PFSK-1 (cell line): ENCODE measurements at regions not wholly inside any gene's neighbourhood (a gene's known extent, or its start where the extent isn't known, plus 50 kb on each side); places are given as distances from the start of the nearest gene placed in this dataset.

Source experiments
- FOXP2 ChIP-seq: optimal IDR thresholded peaks from 2 replicates; pipeline ENCODE3; 2011; ENCODE audit warnings: borderline replicate concordance, control low read depth, inconsistent platforms; ENCODE audit not compliant: insufficient read depth; ENCODE audit errors: extremely low read length, extremely low read depth
- POLR2AphosphoS5 ChIP-seq: IDR thresholded peaks from 2 replicates; pipeline ENCODE4 v1.6.1; 2012; ENCODE audit warnings: low read depth, mild to moderate bottlenecking, control low read depth, low read length, moderate library complexity
- SIN3A ChIP-seq: IDR thresholded peaks from 2 replicates; pipeline ENCODE4 v1.6.1; 2012; ENCODE audit warnings: mild to moderate bottlenecking, low read length, moderate library complexity, borderline replicate concordance; ENCODE audit not compliant: insufficient read depth
- TAF1 ChIP-seq: IDR thresholded peaks from 2 replicates; pipeline ENCODE4 v1.6.1; 2012; ENCODE audit warnings: low read length, control low read depth, borderline replicate concordance; ENCODE audit not compliant: insufficient read depth
- TF ChIP-seq, protein P1 (sequence below), 2 experiments: IDR thresholded peaks; 2 replicates each; pipeline versions ENCODE4 v1.6.1 to v1.8.0; 2011 to 2012; ENCODE audit warnings: low read depth in 2 of 2, low read length in 2 of 2, control low read depth in 1 of 2, inconsistent platforms in 1 of 2, mild to moderate bottlenecking in 1 of 2, moderate library complexity in 1 of 2; ENCODE audit not compliant: insufficient read depth in 1 of 2

DNA sequence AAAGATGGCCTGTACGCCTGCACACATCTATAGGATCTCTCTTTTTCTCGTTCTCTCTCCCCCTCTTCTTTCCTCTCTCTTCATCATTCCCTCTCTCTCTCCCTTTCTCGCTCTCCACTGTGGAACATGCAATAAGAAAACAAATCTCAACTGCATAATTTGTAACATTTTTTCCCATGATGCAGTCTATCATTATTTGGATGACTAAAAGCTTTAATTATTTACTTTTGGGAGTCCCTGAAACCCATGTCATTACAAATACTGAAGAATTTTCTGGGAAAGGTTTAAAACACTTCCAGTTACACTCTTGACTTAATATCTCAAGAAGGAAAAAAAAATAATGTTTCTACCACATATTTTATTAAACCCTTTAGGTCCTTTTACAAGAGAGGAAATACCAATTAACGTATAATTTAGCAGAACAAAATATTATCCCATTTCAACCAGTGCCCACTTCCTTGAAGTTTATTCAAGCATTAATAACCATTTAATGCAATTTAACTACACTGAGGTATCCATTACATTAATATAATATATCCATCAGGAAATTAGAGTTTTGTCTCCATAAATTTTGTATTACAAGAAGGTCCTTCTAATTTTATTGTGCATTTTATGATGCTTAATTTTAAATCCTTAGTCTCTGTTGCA is 1615.2 kb upstream of the ACVR2A start:
- TF ChIP-seq POLR2AphosphoS5 (no peak), SIN3A (no peak), TAF1 (no peak), FOXP2 (no peak)
- TF ChIP-seq, protein P1, sequence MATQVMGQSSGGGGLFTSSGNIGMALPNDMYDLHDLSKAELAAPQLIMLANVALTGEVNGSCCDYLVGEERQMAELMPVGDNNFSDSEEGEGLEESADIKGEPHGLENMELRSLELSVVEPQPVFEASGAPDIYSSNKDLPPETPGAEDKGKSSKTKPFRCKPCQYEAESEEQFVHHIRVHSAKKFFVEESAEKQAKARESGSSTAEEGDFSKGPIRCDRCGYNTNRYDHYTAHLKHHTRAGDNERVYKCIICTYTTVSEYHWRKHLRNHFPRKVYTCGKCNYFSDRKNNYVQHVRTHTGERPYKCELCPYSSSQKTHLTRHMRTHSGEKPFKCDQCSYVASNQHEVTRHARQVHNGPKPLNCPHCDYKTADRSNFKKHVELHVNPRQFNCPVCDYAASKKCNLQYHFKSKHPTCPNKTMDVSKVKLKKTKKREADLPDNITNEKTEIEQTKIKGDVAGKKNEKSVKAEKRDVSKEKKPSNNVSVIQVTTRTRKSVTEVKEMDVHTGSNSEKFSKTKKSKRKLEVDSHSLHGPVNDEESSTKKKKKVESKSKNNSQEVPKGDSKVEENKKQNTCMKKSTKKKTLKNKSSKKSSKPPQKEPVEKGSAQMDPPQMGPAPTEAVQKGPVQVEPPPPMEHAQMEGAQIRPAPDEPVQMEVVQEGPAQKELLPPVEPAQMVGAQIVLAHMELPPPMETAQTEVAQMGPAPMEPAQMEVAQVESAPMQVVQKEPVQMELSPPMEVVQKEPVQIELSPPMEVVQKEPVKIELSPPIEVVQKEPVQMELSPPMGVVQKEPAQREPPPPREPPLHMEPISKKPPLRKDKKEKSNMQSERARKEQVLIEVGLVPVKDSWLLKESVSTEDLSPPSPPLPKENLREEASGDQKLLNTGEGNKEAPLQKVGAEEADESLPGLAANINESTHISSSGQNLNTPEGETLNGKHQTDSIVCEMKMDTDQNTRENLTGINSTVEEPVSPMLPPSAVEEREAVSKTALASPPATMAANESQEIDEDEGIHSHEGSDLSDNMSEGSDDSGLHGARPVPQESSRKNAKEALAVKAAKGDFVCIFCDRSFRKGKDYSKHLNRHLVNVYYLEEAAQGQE (IDR thresholded peaks at IDR 0.05; ENCODE audit: insufficient read depth in 1 of 2, low read depth in 2 of 2, low read length in 2 of 2) = no peak

DNA sequence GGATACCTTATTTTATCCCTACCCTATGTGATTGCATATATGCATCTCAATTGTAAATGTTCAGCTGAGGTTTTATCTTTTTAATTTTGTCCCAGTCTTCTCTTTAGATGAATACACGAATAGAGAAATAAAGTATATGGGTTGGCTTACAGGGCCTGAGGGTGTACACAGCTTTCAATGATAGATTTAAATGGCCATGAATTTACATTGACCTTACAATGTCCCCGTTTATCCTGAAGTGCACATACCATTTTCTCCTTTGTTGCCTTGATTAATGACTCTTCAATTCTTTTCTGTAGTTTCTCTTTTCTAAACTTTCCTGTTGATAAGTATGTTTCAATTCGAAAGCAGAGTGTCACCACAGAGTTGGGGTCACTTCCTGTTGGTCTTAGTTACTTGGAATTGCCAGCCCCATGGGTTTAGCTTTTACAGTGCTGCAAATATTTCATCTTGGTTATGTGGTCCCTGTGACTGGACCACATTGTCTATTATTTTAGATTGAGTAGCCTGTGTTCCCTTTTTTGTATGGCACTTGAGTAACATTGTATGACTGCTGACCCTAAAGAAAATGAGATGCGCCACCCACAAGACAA is 1616.3 kb upstream of the ACVR2A start:
- TF ChIP-seq SIN3A = no peak
- TF ChIP-seq FOXP2 = no peak
- TF ChIP-seq POLR2AphosphoS5 = no peak
- no peak for TF ChIP-seq TAF1
- TF ChIP-seq, protein P1 (IDR thresholded peaks at IDR 0.05; ENCODE audit: insufficient read depth in 1 of 2, low read depth in 2 of 2, low read length in 2 of 2) = no peak

- TF ChIP-seq, protein P1 (IDR thresholded peaks at IDR 0.05; ENCODE audit: insufficient read depth in 1 of 2, low read depth in 2 of 2, low read length in 2 of 2) = no peak
- no peak for TF ChIP-seq TAF1
- no peak for TF ChIP-seq SIN3A
- TF ChIP-seq POLR2AphosphoS5 = no peak
- no peak for TF ChIP-seq FOXP2
Measured at GRCh38 chr2:146228020-146228393, 1616.8 kb upstream of the ACVR2A start.

DNA sequence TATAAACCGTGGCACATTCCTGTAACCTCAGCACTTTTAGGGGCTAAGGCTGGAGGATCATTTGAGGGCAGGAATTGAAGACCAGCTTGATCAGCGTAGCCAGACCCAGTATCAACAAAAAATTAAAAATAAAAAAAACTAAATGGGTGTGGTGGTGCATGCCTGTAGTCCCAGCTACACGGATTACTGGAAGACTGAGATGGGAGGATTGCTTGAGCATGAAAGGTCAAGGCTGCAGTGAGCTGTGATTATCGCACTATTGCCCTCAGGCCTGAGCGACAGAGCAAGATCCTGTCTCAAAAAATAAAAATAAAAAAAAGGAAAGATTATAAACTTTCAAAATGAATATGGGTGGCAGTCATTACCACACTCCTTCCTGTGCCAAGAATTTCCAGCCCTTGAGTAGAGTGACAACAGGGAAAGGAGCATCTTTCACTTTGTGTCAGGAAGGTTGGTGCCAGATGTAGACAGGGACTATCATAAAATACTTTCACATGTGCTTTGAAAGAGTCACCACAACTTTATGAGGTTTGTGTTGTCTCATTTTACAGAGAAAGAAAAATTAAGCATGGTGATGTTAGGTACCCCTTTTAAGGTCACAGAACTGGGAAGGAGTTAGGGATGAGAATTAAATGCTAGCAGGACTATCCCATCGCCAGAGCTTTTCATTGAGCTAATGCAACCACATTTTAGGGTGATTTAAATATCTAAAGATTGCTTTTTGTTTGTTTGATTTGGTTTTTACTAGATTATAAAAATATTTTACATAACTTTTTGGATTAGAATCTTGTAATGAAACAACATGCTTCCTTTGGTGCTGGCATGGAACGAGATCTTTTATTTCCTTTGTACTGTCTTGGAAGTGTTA is 1617.4 kb upstream of the ACVR2A start:
- no peak for TF ChIP-seq TAF1
- TF ChIP-seq, protein P1 (IDR thresholded peaks at IDR 0.05; ENCODE audit: insufficient read depth in 1 of 2, low read depth in 2 of 2, low read length in 2 of 2) = no peak
